KG1 (cell line): ENCODE measurements at regions not wholly inside any gene's neighbourhood (a gene's known extent, or its start where the extent isn't known, plus 50 kb on each side); places are given as distances from the start of the nearest gene placed in this dataset.
"Not testable (repeated sequence)": the region's sequence is repeated elsewhere in the genome, so short reads cannot be mapped to it uniquely, and the experiment has no call there.

ENCODE experiments used
- DNase-seq: peaks from one replicate; lab custom pipeline; 2025; lab: John Stamatoyannopoulos, UW

- DNase-seq: no peak
Observed at GRCh38 chr4:34492414-34492813, 1751.9 kb downstream of the ARAP2 start.

GRCh38 chr4:34502086-34502485, 1742.2 kb downstream of the ARAP2 start:
- no peak for DNase-seq

GRCh38 chr4:34504731-34505130, 1739.6 kb downstream of the ARAP2 start:
- DNase-seq: not testable (repeated sequence)

GRCh38 chr4:34506511-34507092, 1737.7 kb downstream of the ARAP2 start:
- DNase-seq: not testable (repeated sequence)

- no peak for DNase-seq
Observed at GRCh38 chr4:34512616-34513015, 1731.7 kb downstream of the ARAP2 start.

- DNase-seq: no peak
Observed at GRCh38 chr4:34516524-34516923, 1727.8 kb downstream of the ARAP2 start.

GRCh38 chr4:34534916-34535315, 1709.4 kb downstream of the ARAP2 start:
- no peak for DNase-seq

GRCh38 chr4:34566091-34566490, 1678.2 kb downstream of the ARAP2 start:
- DNase-seq: no peak

GRCh38 chr4:34572026-34572425, 1672.3 kb downstream of the ARAP2 start:
- DNase-seq: no peak

- DNase-seq: no peak
Observed at GRCh38 chr4:34615315-34615714, 1629.0 kb downstream of the ARAP2 start.

- DNase-seq: no peak
Observed at GRCh38 chr4:34619531-34620162, 1624.7 kb downstream of the ARAP2 start.

- DNase-seq: no peak
Observed at GRCh38 chr4:34628471-34628870, 1615.8 kb downstream of the ARAP2 start.

- DNase-seq: no peak
Observed at GRCh38 chr4:34629451-34629850, 1614.9 kb downstream of the ARAP2 start.

GRCh38 chr4:34633241-34633640, 1611.1 kb downstream of the ARAP2 start:
- no peak for DNase-seq

GRCh38 chr4:34636623-34637022, 1607.7 kb downstream of the ARAP2 start:
- DNase-seq: no peak

- no peak for DNase-seq
Observed at GRCh38 chr4:34643476-34643875, 1600.8 kb downstream of the ARAP2 start.

GRCh38 chr4:34644579-34645115, 1599.7 kb downstream of the ARAP2 start:
- DNase-seq: no peak

- no peak for DNase-seq
Observed at GRCh38 chr4:34649716-34650115, 1594.6 kb downstream of the ARAP2 start.

GRCh38 chr4:34664051-34664450, 1580.3 kb downstream of the ARAP2 start:
- DNase-seq: no peak

GRCh38 chr4:34676400-34676799, 1567.9 kb downstream of the ARAP2 start:
- no peak for DNase-seq

- DNase-seq: no peak
Observed at GRCh38 chr4:34678431-34678830, 1565.9 kb downstream of the ARAP2 start.

GRCh38 chr4:34679228-34679627, 1565.1 kb downstream of the ARAP2 start:
- no peak for DNase-seq

- DNase-seq: no peak
Observed at GRCh38 chr4:34709564-34709963, 1534.8 kb downstream of the ARAP2 start.
